MCF 10A (cell line): ENCODE measurements at regions not wholly inside any gene's neighbourhood (a gene's known extent, or its start where the extent isn't known, plus 50 kb on each side); places are given as distances from the start of the nearest gene placed in this dataset.

Experiments used
- BruUV-seq: library from RNA; stranded (reverse); fragments of 400-500 nt; replicated peaks from 2 replicates; lab custom pipeline; 2021; lab: Mats Ljungman, UMichigan
- CTCF ChIA-PET: fragments of 300-600 bp; sonication (Branson Sonifier 250); formaldehyde crosslinking; extraction: SDS; loops from one replicate; lab custom pipeline; 2021; ENCODE audit warnings: antibody characterized with exemption, inconsistent platforms; lab: Yijun Ruan, JAX
- POLR2A ChIA-PET: fragments of 300-600, 350-650 bp; sonication (Branson Sonifier 250); formaldehyde crosslinking; extraction: SDS; loops from one replicate; lab custom pipeline; 2020; ENCODE audit warnings: antibody characterized with exemption, inconsistent platforms; lab: Yijun Ruan, JAX
- DNase-seq: peaks from one replicate; pipeline ENCODE4 v3.0.0-alpha.2; 2018; ENCODE audit not compliant: unreplicated experiment
- H3K27ac Mint-ChIP-seq: one replicate; pipeline ENCODE4 v1.8.0; 2022; ENCODE audit warnings: mild to moderate bottlenecking, low read depth, mixed read lengths; ENCODE audit not compliant: unreplicated experiment
- H3K27me3 Mint-ChIP-seq: one replicate; pipeline ENCODE4 v1.8.0; 2022; ENCODE audit warnings: mixed read lengths; ENCODE audit not compliant: insufficient read depth, unreplicated experiment
- H3K36me3 Mint-ChIP-seq: one replicate; pipeline ENCODE4 v1.8.0; 2022; ENCODE audit warnings: mild to moderate bottlenecking, moderate library complexity, mixed read lengths; ENCODE audit not compliant: insufficient read depth, unreplicated experiment
- H3K4me1 Mint-ChIP-seq: one replicate; pipeline ENCODE4 v1.8.0; 2022; ENCODE audit warnings: mixed read lengths; ENCODE audit not compliant: insufficient read depth, unreplicated experiment
- H3K4me3 Mint-ChIP-seq: one replicate; pipeline ENCODE4 v1.8.0; 2022; ENCODE audit warnings: mild to moderate bottlenecking, moderate library complexity, mixed read lengths; ENCODE audit not compliant: unreplicated experiment
- H3K9me3 Mint-ChIP-seq: one replicate; pipeline ENCODE4 v1.8.0; 2022; ENCODE audit warnings: mixed read lengths; ENCODE audit not compliant: unreplicated experiment
- intact Hi-C: fragments of 100-400 bp; cut with micrococcal nuclease; formaldehyde crosslinking; loops from 2 replicates; pipeline ENCODE4 v1.14.1; 2022
- TF ChIP-seq, protein P1 (sequence below): fragments of 200-600 bp; IDR thresholded peaks from one replicate; pipeline ENCODE4 v1.8.0; 2022; ENCODE audit warnings: antibody characterized with exemption, mild to moderate bottlenecking; ENCODE audit not compliant: unreplicated experiment

DNA sequence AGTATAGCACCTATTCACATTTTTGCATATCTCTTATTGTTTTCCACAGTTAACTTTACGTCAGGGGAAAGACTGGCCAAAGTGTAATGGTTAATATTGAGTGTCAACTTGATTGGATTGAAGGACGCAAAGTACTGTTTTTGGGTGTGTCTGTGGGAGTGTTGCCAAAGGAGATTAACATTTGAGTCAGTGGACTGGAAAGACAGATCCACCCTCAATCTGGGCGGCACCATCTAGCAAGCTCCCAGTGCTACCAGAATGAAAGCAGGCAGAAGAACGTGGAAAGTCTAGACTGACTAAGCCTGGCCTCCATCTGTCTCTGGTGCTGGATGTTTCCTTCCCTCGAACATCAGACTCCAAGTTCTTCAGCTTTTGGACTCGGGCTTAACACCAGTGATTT, 1900.7 kb upstream of the RAG2 start:
- POLR2A ChIA-PET, result interaction anchor here (1.1 kb wide), 1 partner anchor 94 kb away, joined by 3 read pairs; no protein-coding TSS in a partner anchor
- no TSS peak for BruUV-seq
- intact Hi-C loops, result no loop called here
- H3K27me3 Mint-ChIP-seq, result no peaks in the 10 kb centered on the region
- H3K36me3 Mint-ChIP-seq, result no peaks in the 10 kb centered on the region
- DNase-seq, result peak; percentile 30
- TF ChIP-seq, protein P1, sequence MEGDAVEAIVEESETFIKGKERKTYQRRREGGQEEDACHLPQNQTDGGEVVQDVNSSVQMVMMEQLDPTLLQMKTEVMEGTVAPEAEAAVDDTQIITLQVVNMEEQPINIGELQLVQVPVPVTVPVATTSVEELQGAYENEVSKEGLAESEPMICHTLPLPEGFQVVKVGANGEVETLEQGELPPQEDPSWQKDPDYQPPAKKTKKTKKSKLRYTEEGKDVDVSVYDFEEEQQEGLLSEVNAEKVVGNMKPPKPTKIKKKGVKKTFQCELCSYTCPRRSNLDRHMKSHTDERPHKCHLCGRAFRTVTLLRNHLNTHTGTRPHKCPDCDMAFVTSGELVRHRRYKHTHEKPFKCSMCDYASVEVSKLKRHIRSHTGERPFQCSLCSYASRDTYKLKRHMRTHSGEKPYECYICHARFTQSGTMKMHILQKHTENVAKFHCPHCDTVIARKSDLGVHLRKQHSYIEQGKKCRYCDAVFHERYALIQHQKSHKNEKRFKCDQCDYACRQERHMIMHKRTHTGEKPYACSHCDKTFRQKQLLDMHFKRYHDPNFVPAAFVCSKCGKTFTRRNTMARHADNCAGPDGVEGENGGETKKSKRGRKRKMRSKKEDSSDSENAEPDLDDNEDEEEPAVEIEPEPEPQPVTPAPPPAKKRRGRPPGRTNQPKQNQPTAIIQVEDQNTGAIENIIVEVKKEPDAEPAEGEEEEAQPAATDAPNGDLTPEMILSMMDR, result no peak
- H3K9me3 Mint-ChIP-seq, result no peaks in the 10 kb centered on the region
- no peak overlapping the region for H3K27ac Mint-ChIP-seq
- H3K4me3 Mint-ChIP-seq, result no peak overlapping the region
- peaks cover 6% of the 10 kb centered on the region for H3K4me1 Mint-ChIP-seq
- CTCF ChIA-PET, result interaction anchor here (0.6 kb wide), 1 partner anchor 220 kb away, joined by 3 read pairs; no protein-coding TSS in a partner anchor

DNA sequence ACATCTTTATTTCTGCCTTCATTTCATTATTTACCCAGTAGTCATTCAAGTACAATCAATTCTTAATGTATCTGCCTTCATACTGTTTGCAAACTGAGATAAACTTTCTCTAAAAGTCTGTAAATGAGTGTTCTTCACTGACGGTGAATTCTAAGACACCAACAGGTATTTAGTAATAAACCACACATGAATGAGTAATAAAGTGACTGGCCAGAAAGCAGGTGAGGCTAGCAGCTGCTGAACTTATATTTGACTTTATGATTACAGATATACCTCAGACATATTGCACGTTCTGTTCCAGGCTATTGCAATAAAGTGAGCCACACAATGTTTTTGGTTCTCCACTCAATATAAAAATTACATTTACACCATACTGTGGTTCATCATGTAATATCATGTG, 1894.0 kb upstream of the RAG2 start:
- Mint-ChIP-seq H3K4me1 (peaks cover 19% of the 10 kb centered on the region), H3K4me3 (peak overlapping the region; percentile 18), H3K9me3 (no peaks in the 10 kb centered on the region), H3K27me3 (no peaks in the 10 kb centered on the region), H3K36me3 (no peaks in the 10 kb centered on the region), H3K27ac (no peak overlapping the region)
- DNase-seq, result peak; percentile 17
- TF ChIP-seq, protein P1, result no peak
- no TSS peak for BruUV-seq
- POLR2A ChIA-PET, result no interaction called here
- CTCF ChIA-PET, result no interaction called here
- intact Hi-C loops, result no loop called here

DNA sequence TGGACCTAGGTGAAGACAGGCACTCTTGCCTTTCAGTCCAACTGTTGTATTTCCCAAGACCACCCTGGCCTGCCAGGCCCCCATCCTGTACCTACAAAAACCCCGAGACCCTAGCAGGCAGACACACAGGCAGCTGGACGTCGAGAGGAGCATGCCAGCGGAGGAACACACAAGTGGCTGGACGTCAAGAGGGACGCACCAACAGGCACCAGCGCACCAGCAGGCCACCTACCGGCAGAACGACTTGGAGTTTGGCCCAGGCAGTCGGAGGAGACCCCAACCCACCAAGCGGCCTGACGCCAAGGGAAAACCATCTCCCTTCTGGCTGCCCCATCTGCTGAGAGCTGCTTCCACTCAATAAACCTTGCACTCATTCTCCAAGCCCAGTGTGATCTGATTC, 1883.4 kb upstream of the RAG2 start:
- TF ChIP-seq, protein P1, result no peak
- Mint-ChIP-seq H3K4me3 (no peak overlapping the region), H3K27ac (no peak overlapping the region), H3K27me3 (no peaks in the 10 kb centered on the region), H3K36me3 (no peaks in the 10 kb centered on the region), H3K4me1 (no peaks in the 10 kb centered on the region), H3K9me3 (no peaks in the 10 kb centered on the region)
- DNase-seq, result no peak
- ChIA-PET POLR2A (no interaction called here), CTCF (interaction anchor here (0.5 to 0.6 kb wide), 2 partner anchors 259 to 1089 kb away, joined by 3 read pairs; no protein-coding TSS in a partner anchor)
- intact Hi-C loops, result no loop called here
- no TSS peak for BruUV-seq

DNA sequence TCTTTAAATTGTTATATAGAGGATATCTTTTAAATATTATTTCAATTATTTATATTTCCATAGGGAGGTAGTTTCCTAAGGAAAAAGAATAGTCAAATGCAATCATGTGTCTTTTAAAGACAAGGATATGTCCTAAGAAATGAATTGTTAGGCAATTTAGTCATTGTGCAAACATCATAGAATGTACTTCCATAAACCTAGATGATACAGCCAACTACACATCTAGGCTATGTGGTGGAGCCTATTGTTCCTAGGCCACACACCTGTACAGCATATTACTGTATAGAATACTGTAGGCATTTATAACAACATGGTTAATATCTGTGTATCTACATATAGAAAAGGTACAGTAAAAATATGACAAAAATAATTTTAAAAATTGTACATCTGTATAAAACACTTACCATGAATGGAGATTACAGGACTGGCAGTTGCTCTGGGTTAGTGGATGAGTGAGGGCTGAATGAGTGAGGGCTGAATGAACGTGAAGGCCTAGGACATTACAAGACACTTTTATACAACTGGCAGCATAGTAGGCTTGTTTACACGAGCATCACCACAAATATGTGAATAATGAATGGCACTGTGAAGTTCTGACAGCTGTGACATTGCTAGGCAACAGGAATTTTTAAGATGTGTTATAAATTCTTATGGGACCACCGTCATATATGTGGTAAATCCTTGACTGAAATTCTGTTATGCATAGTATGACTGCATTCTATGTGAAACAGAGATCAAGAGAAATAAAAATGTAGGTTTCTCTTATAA, 1879.0 kb upstream of the RAG2 start:
- POLR2A ChIA-PET, result no interaction called here
- Mint-ChIP-seq H3K9me3 (no peaks in the 10 kb centered on the region), H3K4me3 (no peak overlapping the region), H3K27me3 (no peaks in the 10 kb centered on the region), H3K36me3 (no peaks in the 10 kb centered on the region), H3K4me1 (no peaks in the 10 kb centered on the region), H3K27ac (no peak overlapping the region)
- no TSS peak for BruUV-seq
- CTCF ChIA-PET, result no interaction called here
- TF ChIP-seq, protein P1, result no peak
- intact Hi-C loops, result no loop called here
- no peak for DNase-seq
